Body of pancreas (tissue), 4 donors: ENCODE measurements at regions not wholly inside any gene's neighbourhood (a gene's known extent, or its start where the extent isn't known, plus 50 kb on each side); places are given as distances from the start of the nearest gene placed in this dataset.

Experiments used
- CTCF ChIP-seq, 7 experiments: fragments of 450-650 bp in 4 of 7; fragments of 200-600 bp in 3 of 7; sonication (generic) in 3 of 7; IDR thresholded peaks; one replicate each; pipeline ENCODE4 v1.5.1; 2016 to 2019; ENCODE audit warnings: antibody characterized with exemption in 7 of 7
- POLR2A ChIP-seq, 3 donors: fragments of 450-650 bp; IDR thresholded peaks; one replicate each; pipeline ENCODE4 v1.6.1; 2016; ENCODE audit warnings: antibody characterized with exemption in 3 of 3, mild to moderate bottlenecking in 2 of 3

- TF ChIP-seq CTCF (IDR thresholded peaks at IDR 0.05) (no peak), POLR2A (IDR thresholded peaks at IDR 0.05) (no peak)
Observed at GRCh38 chr2:7193457-7193856, 276.2 kb downstream of the RNF144A start.
